ENCODE measurements at regions not wholly inside any gene's neighbourhood (a gene's known extent, or its start where the extent isn't known, plus 50 kb on each side); places are given as distances from the start of the nearest gene placed in this dataset.

DNA sequence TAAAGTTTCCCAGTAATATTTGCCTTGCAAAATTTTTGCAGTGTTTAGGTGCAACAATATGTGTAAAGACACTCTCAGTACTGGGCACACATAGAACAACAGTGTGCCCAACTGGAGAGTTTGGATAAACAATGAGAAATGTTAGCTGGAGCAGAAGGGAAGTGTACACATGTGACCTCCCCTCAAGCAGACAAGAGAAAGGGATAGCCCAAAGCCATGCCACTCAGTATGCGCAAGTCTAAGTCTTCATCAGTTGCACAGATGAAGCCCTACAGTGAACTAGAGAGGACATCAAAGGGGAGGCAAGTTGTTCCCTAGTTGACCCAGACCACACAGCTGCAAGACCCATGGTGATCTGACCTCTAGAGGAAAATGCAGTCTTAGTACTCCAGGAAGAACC is 97.9 kb upstream of the CDH11 start:
- Histone ChIP-seq H3K36me3 (no peaks in the 10 kb centered on the region), H3K9me3 (no peaks in the 10 kb centered on the region), H3K27me3 (no peaks in the 10 kb centered on the region), H3K4me1 (no peaks in the 10 kb centered on the region), H3K27ac (no peak overlapping the region), H3K4me3 (no peak overlapping the region)
- intact Hi-C loops (cut with DNase I; ENCODE audit: low total_unique reads) = no loop called here
- no peak for DNase-seq
- TF ChIP-seq CTCF (IDR thresholded peaks at IDR 0.05) (no peak), POLR2AphosphoS5 (IDR thresholded peaks at IDR 0.05) (no peak), EP300 (IDR thresholded peaks at IDR 0.05) (no peak), POLR2A (IDR thresholded peaks at IDR 0.05) (no peak)
- 96 to 100% (median 100%) methylated on average over 1 of the region's 1 CpG for WGBS, 5 donors

GRCh38 chr16:65218348-65218747 is 96.5 kb upstream of the CDH11 start:
- no peaks in the 10 kb centered on the region for H3K27me3 ChIP-seq
- intact Hi-C loops (cut with DNase I; ENCODE audit: low total_unique reads) = no loop called here
- TF ChIP-seq CTCF (IDR thresholded peaks at IDR 0.05) = no peak
- TF ChIP-seq POLR2A (IDR thresholded peaks at IDR 0.05) = no peak
- TF ChIP-seq EP300 (IDR thresholded peaks at IDR 0.05) = no peak
- TF ChIP-seq POLR2AphosphoS5 (IDR thresholded peaks at IDR 0.05) = no peak
- H3K9me3 ChIP-seq = no peaks in the 10 kb centered on the region
- H3K36me3 ChIP-seq = no peaks in the 10 kb centered on the region
- DNase-seq = no peak
- H3K4me1 ChIP-seq = no peaks in the 10 kb centered on the region
- no peak overlapping the region for H3K4me3 ChIP-seq
- WGBS, 5 donors = 64 to 83% (median 77%) methylated on average over 3 of the region's 3 CpGs
- H3K27ac ChIP-seq = no peak overlapping the region

DNA sequence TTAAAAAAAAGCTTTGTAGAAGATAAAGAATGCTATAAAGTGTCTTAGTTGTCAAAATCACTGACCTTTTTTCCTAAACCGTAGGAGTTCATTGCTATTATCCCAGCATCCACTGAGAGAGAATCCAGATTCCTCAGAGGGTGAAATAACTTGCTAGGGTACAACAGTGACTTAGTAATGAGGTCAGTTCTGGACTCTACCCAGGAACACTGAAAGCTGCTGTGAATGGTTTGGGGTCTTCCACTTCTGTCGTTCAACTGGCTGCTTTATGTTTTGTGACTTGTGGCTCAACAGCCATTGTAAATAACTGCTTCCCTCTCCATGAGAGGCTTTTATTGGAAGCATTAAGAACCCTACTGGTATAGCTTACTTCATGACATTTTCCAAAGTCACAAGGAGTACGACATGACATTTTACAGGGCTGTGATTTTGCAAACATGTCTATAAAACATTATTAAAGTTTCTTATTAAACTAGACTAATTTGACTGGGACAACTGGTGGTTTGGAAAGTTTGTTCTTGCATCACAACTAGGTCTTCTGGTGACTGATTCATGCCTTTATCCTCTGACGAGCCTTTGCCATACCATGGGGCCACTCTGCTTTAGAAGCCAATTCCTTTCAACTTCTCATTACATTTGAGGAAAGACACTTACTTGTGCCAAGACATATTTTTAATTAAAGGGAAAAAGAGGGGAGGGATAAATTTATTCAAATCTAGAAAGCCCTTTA is 92.2 kb upstream of the CDH11 start:
- H3K27ac ChIP-seq = no peak overlapping the region
- H3K36me3 ChIP-seq = no peaks in the 10 kb centered on the region
- TF ChIP-seq POLR2AphosphoS5 (IDR thresholded peaks at IDR 0.05) (no peak), POLR2A (IDR thresholded peaks at IDR 0.05) (no peak), EP300 (IDR thresholded peaks at IDR 0.05) (no peak), CTCF (IDR thresholded peaks at IDR 0.05) (no peak)
- H3K9me3 ChIP-seq = no peaks in the 10 kb centered on the region
- peak in 1 of 2 donors; percentile 12 for DNase-seq
- no peak overlapping the region for H3K4me3 ChIP-seq
- 68 to 83% (median 78%) methylated on average over 4 of the region's 4 CpGs for WGBS, 5 donors
- H3K27me3 ChIP-seq = no peaks in the 10 kb centered on the region
- H3K4me1 ChIP-seq = no peaks in the 10 kb centered on the region
- intact Hi-C loops (cut with DNase I; ENCODE audit: low total_unique reads) = no loop called here

GRCh38 chr16:65212791-65213190 is 90.9 kb upstream of the CDH11 start:
- Histone ChIP-seq H3K36me3 (no peaks in the 10 kb centered on the region), H3K27me3 (no peaks in the 10 kb centered on the region), H3K4me3 (no peak overlapping the region), H3K27ac (no peak overlapping the region), H3K4me1 (no peaks in the 10 kb centered on the region), H3K9me3 (no peaks in the 10 kb centered on the region)
- intact Hi-C loops (cut with DNase I; ENCODE audit: low total_unique reads) = no loop called here
- no peak for TF ChIP-seq POLR2A (IDR thresholded peaks at IDR 0.05)
- no peak for TF ChIP-seq EP300 (IDR thresholded peaks at IDR 0.05)
- no peak for TF ChIP-seq CTCF (IDR thresholded peaks at IDR 0.05)
- no peak for DNase-seq
- 67 to 74% (median 68%) methylated on average over 5 of the region's 5 CpGs for WGBS, 5 donors
